GM23338 (cell line): ENCODE measurements at regions not wholly inside any gene's neighbourhood (a gene's known extent, or its start where the extent isn't known, plus 50 kb on each side); places are given as distances from the start of the nearest gene placed in this dataset.

Experiments
- CTCF ChIP-seq, 2 experiments: fragments of 200-600 bp in 1 of 2; sonication (generic) in 1 of 2; conservative IDR thresholded peaks; 2 replicates each; pipeline versions ENCODE4 v1.5.1 to v1.6.1; 2016 to 2017; ENCODE audit warnings: antibody characterized with exemption in 2 of 2, low read depth in 2 of 2, mild to moderate bottlenecking in 2 of 2, moderate library complexity in 1 of 2
- JUNB ChIP-seq: IDR thresholded peaks from one replicate; pipeline ENCODE4 v1.6.1; 2016; ENCODE audit warnings: antibody characterized with exemption; ENCODE audit not compliant: unreplicated experiment
- NANOG ChIP-seq: IDR thresholded peaks from 2 replicates; pipeline ENCODE4 v1.6.1; 2016; ENCODE audit warnings: antibody characterized with exemption, borderline replicate concordance
- STAT1 ChIP-seq: IDR thresholded peaks from one replicate; pipeline ENCODE4 v1.6.1; 2016; ENCODE audit warnings: antibody characterized with exemption; ENCODE audit not compliant: unreplicated experiment
- ZNF331 ChIP-seq: fragments of 250-450 bp; sonication (Bioruptor Pico); IDR thresholded peaks from 2 replicates; pipeline ENCODE4 v1.5.0; 2020; ENCODE audit warnings: low read depth, mild to moderate bottlenecking, moderate library complexity
- TF ChIP-seq, protein P1 (sequence below): fragments of 250-450 bp; sonication (Bioruptor Pico); IDR thresholded peaks from 2 replicates; pipeline ENCODE4 v1.5.0; 2020; ENCODE audit warnings: mild to moderate bottlenecking, moderate library complexity
- TF ChIP-seq, protein P2 (sequence below): IDR thresholded peaks from one replicate; pipeline ENCODE4 v1.6.1; 2018; ENCODE audit warnings: antibody characterized with exemption; ENCODE audit not compliant: unreplicated experiment

GRCh38 chr10:128318913-128319312, 192.7 kb upstream of the MKI67 start (continued):
- TF ChIP-seq, protein P1, sequence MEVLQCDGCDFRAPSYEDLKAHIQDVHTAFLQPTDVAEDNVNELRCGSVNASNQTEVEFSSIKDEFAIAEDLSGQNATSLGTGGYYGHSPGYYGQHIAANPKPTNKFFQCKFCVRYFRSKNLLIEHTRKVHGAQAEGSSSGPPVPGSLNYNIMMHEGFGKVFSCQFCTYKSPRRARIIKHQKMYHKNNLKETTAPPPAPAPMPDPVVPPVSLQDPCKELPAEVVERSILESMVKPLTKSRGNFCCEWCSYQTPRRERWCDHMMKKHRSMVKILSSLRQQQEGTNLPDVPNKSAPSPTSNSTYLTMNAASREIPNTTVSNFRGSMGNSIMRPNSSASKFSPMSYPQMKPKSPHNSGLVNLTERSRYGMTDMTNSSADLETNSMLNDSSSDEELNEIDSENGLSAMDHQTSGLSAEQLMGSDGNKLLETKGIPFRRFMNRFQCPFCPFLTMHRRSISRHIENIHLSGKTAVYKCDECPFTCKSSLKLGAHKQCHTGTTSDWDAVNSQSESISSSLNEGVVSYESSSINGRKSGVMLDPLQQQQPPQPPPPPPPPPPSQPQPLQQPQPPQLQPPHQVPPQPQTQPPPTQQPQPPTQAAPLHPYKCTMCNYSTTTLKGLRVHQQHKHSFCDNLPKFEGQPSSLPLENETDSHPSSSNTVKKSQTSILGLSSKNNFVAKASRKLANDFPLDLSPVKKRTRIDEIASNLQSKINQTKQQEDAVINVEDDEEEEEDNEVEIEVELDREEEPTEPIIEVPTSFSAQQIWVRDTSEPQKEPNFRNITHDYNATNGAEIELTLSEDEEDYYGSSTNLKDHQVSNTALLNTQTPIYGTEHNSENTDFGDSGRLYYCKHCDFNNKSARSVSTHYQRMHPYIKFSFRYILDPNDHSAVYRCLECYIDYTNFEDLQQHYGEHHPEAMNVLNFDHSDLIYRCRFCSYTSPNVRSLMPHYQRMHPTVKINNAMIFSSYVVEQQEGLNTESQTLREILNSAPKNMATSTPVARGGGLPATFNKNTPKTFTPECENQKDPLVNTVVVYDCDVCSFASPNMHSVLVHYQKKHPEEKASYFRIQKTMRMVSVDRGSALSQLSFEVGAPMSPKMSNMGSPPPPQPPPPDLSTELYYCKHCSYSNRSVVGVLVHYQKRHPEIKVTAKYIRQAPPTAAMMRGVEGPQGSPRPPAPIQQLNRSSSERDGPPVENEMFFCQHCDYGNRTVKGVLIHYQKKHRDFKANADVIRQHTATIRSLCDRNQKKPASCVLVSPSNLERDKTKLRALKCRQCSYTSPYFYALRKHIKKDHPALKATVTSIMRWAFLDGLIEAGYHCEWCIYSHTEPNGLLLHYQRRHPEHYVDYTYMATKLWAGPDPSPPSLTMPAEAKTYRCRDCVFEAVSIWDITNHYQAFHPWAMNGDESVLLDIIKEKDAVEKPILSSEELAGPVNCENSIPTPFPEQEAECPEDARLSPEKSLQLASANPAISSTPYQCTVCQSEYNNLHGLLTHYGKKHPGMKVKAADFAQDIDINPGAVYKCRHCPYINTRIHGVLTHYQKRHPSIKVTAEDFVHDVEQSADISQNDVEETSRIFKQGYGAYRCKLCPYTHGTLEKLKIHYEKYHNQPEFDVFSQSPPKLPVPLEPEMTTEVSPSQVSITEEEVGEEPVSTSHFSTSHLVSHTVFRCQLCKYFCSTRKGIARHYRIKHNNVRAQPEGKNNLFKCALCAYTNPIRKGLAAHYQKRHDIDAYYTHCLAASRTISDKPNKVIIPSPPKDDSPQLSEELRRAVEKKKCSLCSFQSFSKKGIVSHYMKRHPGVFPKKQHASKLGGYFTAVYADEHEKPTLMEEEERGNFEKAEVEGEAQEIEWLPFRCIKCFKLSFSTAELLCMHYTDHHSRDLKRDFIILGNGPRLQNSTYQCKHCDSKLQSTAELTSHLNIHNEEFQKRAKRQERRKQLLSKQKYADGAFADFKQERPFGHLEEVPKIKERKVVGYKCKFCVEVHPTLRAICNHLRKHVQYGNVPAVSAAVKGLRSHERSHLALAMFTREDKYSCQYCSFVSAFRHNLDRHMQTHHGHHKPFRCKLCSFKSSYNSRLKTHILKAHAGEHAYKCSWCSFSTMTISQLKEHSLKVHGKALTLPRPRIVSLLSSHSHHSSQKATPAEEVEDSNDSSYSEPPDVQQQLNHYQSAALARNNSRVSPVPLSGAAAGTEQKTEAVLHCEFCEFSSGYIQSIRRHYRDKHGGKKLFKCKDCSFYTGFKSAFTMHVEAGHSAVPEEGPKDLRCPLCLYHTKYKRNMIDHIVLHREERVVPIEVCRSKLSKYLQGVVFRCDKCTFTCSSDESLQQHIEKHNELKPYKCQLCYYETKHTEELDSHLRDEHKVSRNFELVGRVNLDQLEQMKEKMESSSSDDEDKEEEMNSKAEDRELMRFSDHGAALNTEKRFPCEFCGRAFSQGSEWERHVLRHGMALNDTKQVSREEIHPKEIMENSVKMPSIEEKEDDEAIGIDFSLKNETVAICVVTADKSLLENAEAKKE: no peak
- TF ChIP-seq, protein P2, sequence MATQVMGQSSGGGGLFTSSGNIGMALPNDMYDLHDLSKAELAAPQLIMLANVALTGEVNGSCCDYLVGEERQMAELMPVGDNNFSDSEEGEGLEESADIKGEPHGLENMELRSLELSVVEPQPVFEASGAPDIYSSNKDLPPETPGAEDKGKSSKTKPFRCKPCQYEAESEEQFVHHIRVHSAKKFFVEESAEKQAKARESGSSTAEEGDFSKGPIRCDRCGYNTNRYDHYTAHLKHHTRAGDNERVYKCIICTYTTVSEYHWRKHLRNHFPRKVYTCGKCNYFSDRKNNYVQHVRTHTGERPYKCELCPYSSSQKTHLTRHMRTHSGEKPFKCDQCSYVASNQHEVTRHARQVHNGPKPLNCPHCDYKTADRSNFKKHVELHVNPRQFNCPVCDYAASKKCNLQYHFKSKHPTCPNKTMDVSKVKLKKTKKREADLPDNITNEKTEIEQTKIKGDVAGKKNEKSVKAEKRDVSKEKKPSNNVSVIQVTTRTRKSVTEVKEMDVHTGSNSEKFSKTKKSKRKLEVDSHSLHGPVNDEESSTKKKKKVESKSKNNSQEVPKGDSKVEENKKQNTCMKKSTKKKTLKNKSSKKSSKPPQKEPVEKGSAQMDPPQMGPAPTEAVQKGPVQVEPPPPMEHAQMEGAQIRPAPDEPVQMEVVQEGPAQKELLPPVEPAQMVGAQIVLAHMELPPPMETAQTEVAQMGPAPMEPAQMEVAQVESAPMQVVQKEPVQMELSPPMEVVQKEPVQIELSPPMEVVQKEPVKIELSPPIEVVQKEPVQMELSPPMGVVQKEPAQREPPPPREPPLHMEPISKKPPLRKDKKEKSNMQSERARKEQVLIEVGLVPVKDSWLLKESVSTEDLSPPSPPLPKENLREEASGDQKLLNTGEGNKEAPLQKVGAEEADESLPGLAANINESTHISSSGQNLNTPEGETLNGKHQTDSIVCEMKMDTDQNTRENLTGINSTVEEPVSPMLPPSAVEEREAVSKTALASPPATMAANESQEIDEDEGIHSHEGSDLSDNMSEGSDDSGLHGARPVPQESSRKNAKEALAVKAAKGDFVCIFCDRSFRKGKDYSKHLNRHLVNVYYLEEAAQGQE: no peak
- TF ChIP-seq STAT1 (no peak), ZNF331 (CRISPR knock-in tag) (no peak), NANOG (no peak), JUNB (no peak), CTCF (conservative IDR thresholded peaks at IDR 0.05; ENCODE audit: low read depth in 2 of 2) (no peak)
